ENCODE measurements at regions not wholly inside any gene's neighbourhood (a gene's known extent, or its start where the extent isn't known, plus 50 kb on each side); places are given as distances from the start of the nearest gene placed in this dataset.

GRCh38 chr16:51875834-51876600 is 670.9 kb downstream of the TOX3 start:
- TF ChIP-seq CTCF (conservative IDR thresholded peaks at IDR 0.05; ENCODE audit: low read length) = no peak
- TF ChIP-seq EZH2phosphoT487 (IDR thresholded peaks at IDR 0.05; ENCODE audit: borderline replicate concordance, low read depth, low read length) = no peak

Measured in OCI-LY7 (cell line).